B cell (primary cell): ENCODE measurements at regions not wholly inside any gene's neighbourhood (a gene's known extent, or its start where the extent isn't known, plus 50 kb on each side); places are given as distances from the start of the nearest gene placed in this dataset.
A peak's percentile ranks its signal among the peaks of the same experiment; 100 is the strongest.

ENCODE experiments used
- ATAC-seq: fragments of 200-7000 bp; cut with Tn5 transposase; one replicate; pipeline ENCODE4 v1.10.0; 2021; ENCODE audit warnings: low read depth, mild to moderate bottlenecking, moderate number of reproducible peaks, moderate library complexity
- CTCF ChIA-PET: fragments of 350-600 bp; sonication (Branson Sonifier 250); formaldehyde crosslinking; loops from one replicate; lab custom pipeline; 2021; ENCODE audit warnings: antibody characterized with exemption, inconsistent platforms; lab: Charles Lee
- POLR2A ChIA-PET: fragments of 350-600 bp; sonication (Branson Sonifier 250); formaldehyde crosslinking; loops from one replicate; lab custom pipeline; 2021; ENCODE audit warnings: antibody characterized with exemption; lab: Charles Lee
- DNase-seq: peaks from one replicate; pipeline ENCODE4 v3.0.0; 2013
- H2AFZ ChIP-seq: 2 replicates; pipeline ENCODE4 v1.6.1; 2012; ENCODE audit warnings: mild to moderate bottlenecking, low read depth, low read length; ENCODE audit not compliant: insufficient read depth, poor library complexity, severe bottlenecking
- H3K27ac ChIP-seq, 2 donors: 1 replicate in 1 of 2; 2 replicates in 1 of 2; pipeline ENCODE4 v1.5.1; 2012 to 2013; ENCODE audit warnings: low read length in 2 of 2, mild to moderate bottlenecking in 2 of 2, moderate library complexity in 1 of 2
- H3K27me3 ChIP-seq, 4 experiments: fragments of 200-600 bp in 1 of 4; sonication (generic) in 1 of 4; replicated peaks in 1 of 4; 1 replicate in 2 of 4; 2 replicates in 2 of 4; pipeline versions ENCODE4 v1.6.1 to v1.7.0; 2013 to 2016; ENCODE audit warnings: low read length in 3 of 4, mild to moderate bottlenecking in 2 of 4, mixed read lengths in 1 of 4, moderate library complexity in 1 of 4; ENCODE audit not compliant: insufficient read depth in 4 of 4, control insufficient read depth in 3 of 4; ENCODE audit errors: control extremely low read depth in 1 of 4
- H3K36me3 ChIP-seq, 2 experiments: replicated peaks in 1 of 2; 1 replicate in 1 of 2; 2 replicates in 1 of 2; pipeline versions ENCODE4 v1.6.1 to v1.7.1; 2013; ENCODE audit warnings: low read length in 1 of 2; ENCODE audit not compliant: insufficient read depth in 2 of 2, control insufficient read depth in 1 of 2; ENCODE audit errors: control extremely low read depth in 1 of 2, extremely low read depth in 1 of 2
- H3K4me1 ChIP-seq, 2 donors: fragments of 200-600 bp in 1 of 2; sonication (generic) in 1 of 2; 1 replicate in 1 of 2; 2 replicates in 1 of 2; pipeline versions ENCODE4 v1.5.1 to v1.6.1; 2013 to 2017; ENCODE audit warnings: low read length in 2 of 2; ENCODE audit not compliant: control insufficient read depth in 2 of 2, insufficient read depth in 2 of 2
- H3K4me2 ChIP-seq: replicated peaks from 2 replicates; pipeline ENCODE3; 2012; ENCODE audit warnings: mild to moderate bottlenecking, low read depth, low read length; ENCODE audit not compliant: poor library complexity, severe bottlenecking
- H3K4me3 ChIP-seq, 5 experiments: fragments of 200-600 bp in 1 of 5; sonication (generic) in 1 of 5; 1 replicate in 3 of 5; 2 replicates in 2 of 5; pipeline versions ENCODE4 v1.5.1 to v1.7.0; 2011 to 2016; ENCODE audit warnings: low read length in 4 of 5, mild to moderate bottlenecking in 4 of 5, low read depth in 2 of 5, control low read depth in 1 of 5, moderate library complexity in 1 of 5; ENCODE audit not compliant: insufficient read depth in 1 of 5; ENCODE audit errors: control extremely low read depth in 1 of 5, extremely low read depth in 1 of 5
- H3K79me2 ChIP-seq: fragments of 200-600 bp; sonication (generic); one replicate; pipeline ENCODE4 v1.6.0; 2016; ENCODE audit warnings: low read length; ENCODE audit not compliant: control insufficient read depth, insufficient read depth
- H3K9ac ChIP-seq: fragments of 200-600 bp; sonication (generic); 2 replicates; pipeline ENCODE4 v1.6.1; 2017; ENCODE audit warnings: mild to moderate bottlenecking, low read length, moderate library complexity
- H3K9me3 ChIP-seq, 3 donors: one replicate each; pipeline versions ENCODE4 v1.6.1 to v1.7.1; 2013; ENCODE audit warnings: low read length in 2 of 3; ENCODE audit not compliant: control insufficient read depth in 2 of 3, insufficient read depth in 1 of 3; ENCODE audit errors: control extremely low read depth in 1 of 3
- H4K20me1 ChIP-seq: 2 replicates; pipeline ENCODE4 v1.6.0; 2012; ENCODE audit warnings: mild to moderate bottlenecking, low read length; ENCODE audit not compliant: insufficient read depth, control insufficient read depth, poor library complexity, severe bottlenecking
- H3K27ac Mint-ChIP-seq: one replicate; pipeline ENCODE4 v1.8.0; 2021; ENCODE audit warnings: mixed read lengths
- H3K27me3 Mint-ChIP-seq: one replicate; pipeline ENCODE4 v1.8.0; 2021; ENCODE audit warnings: mixed read lengths
- H3K4me1 Mint-ChIP-seq: one replicate; pipeline ENCODE4 v1.8.0; 2021; ENCODE audit warnings: mixed read lengths
- H3K4me3 Mint-ChIP-seq: one replicate; pipeline ENCODE4 v1.8.0; 2021; ENCODE audit warnings: mixed read lengths
- H3K9me3 Mint-ChIP-seq: one replicate; pipeline ENCODE4 v1.8.0; 2022; ENCODE audit warnings: mixed read lengths; ENCODE audit not compliant: insufficient read depth
- EZH2 ChIP-seq: IDR thresholded peaks from 2 replicates; pipeline ENCODE4 v1.6.1; 2012; ENCODE audit warnings: borderline replicate concordance, low read depth, mild to moderate bottlenecking, moderate library complexity, low read length; ENCODE audit not compliant: insufficient read depth, poor library complexity, severe bottlenecking
- WGBS: methylation state at CpG from one replicate; pipeline ENCODE4 v1.1.5; 2013; ENCODE audit warnings: missing lambda C conversion rate; ENCODE audit not compliant: insufficient coverage; 5-methylcytosine and 5-hydroxymethylcytosine counted together
- intact Hi-C: fragments of 100-400 bp; cut with micrococcal nuclease; formaldehyde crosslinking; loops from one replicate; pipeline ENCODE4 v1.10.0; 2022
- TF ChIP-seq, protein P1 (sequence below): fragments of 200-600 bp; IDR thresholded peaks from one replicate; pipeline ENCODE4 v1.8.0; 2022; ENCODE audit warnings: antibody characterized with exemption, mild to moderate bottlenecking

DNA sequence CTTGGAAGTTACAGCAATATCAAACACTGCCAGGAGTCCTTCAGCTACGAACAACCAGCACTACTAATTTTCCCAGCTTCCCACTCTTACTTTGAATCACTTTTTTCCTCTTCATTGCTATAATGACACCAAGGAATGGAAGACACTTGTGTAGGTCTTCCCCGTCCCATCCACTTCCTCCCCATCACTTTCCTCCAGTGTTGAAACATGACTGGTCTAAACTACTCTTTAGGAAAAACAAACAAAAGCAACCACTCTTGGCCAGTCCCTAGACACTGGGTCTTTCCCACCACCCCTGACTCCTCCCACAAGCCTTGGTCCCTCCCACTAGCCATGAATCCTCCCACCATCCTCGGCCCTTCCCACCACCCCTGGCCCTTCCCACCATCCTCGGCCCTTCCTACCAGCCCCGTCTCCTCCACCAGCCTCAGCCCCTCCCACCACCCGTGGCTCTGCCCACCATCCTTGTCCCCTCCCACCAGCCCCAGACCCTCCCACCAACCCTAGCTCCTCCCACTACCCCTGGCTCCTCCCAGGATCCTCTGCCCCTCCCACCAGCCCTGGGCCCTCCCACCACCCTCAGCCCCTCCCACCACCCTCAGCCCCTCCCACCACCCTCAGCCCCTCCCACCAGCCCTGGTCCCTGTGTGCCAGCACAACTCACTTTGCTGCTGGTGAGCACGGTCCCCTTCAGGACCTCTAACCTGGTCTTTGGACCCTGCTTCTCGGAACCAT lies 68.5 kb downstream of the CXCL12 start:
- H3K36me3 ChIP-seq: no peaks in the 10 kb centered on the region
- H3K27ac ChIP-seq: no peak overlapping the region
- intact Hi-C loops: no loop called here
- peaks cover 0 to under 1% of the 10 kb centered on the region in 2 donors for H3K4me1 ChIP-seq
- H4K20me1 ChIP-seq: no peaks in the 10 kb centered on the region
- ChIA-PET CTCF (no interaction called here), POLR2A (no interaction called here)
- 72% methylated on average over 6 of the region's 8 CpGs for WGBS
- no peak overlapping the region for H3K9ac ChIP-seq
- ATAC-seq: peak; percentile 57
- Mint-ChIP-seq H3K4me1 (peaks cover 4% of the 10 kb centered on the region), H3K27me3 (peaks cover 14% of the 10 kb centered on the region), H3K9me3 (no peaks in the 10 kb centered on the region), H3K4me3 (no peak overlapping the region), H3K27ac (no peak overlapping the region)
- H3K4me2 ChIP-seq: no peak overlapping the region
- DNase-seq: peak; percentile 12
- H3K27me3 ChIP-seq: peaks cover 0 to 3% (median 0%) of the 10 kb centered on the region in 4 experiments
- H3K4me3 ChIP-seq: no peak overlapping the region
- H3K9me3 ChIP-seq: peaks cover 0 to 12% (median 0%) of the 10 kb centered on the region in 3 donors
- TF ChIP-seq, protein P1, sequence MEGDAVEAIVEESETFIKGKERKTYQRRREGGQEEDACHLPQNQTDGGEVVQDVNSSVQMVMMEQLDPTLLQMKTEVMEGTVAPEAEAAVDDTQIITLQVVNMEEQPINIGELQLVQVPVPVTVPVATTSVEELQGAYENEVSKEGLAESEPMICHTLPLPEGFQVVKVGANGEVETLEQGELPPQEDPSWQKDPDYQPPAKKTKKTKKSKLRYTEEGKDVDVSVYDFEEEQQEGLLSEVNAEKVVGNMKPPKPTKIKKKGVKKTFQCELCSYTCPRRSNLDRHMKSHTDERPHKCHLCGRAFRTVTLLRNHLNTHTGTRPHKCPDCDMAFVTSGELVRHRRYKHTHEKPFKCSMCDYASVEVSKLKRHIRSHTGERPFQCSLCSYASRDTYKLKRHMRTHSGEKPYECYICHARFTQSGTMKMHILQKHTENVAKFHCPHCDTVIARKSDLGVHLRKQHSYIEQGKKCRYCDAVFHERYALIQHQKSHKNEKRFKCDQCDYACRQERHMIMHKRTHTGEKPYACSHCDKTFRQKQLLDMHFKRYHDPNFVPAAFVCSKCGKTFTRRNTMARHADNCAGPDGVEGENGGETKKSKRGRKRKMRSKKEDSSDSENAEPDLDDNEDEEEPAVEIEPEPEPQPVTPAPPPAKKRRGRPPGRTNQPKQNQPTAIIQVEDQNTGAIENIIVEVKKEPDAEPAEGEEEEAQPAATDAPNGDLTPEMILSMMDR: no peak
- TF ChIP-seq EZH2: no peak
- H2AFZ ChIP-seq: no peak overlapping the region
- no peaks in the 10 kb centered on the region for H3K79me2 ChIP-seq

DNA sequence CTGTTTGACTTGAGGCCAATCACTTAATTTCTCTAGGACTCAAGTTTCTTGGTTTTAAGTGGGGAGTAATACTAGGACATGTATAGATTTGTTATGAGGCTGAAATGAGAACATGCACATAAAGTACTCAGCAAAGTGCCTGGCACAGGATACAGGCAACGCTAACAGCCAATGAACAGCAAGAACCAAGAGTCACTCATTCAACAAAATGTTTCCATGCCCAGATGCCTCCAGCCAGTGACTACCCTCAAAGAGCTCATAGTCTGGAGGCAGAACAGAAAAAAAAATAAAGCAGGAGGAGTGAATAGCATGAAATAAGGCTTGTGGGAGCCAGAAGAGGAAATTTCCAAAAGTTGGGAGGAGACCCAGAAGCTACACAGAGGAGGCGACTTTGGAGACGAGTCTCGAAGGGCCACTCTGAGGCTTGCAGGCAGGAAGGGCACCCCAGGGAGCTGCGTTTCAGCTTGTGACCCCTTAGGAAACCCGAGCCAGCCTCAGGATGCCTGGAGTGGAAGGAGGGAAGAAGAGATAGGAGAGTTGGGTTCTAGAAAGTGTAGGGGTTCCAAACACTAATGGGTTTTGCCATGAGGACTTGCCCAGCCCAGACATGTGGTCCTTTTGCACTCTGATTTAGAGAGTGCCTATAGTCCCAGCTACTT lies 70.0 kb downstream of the CXCL12 start:
- H3K4me2 ChIP-seq: no peak overlapping the region
- intact Hi-C loops: no loop called here
- peaks cover 0 to 11% (median 1%) of the 10 kb centered on the region in 4 experiments for H3K27me3 ChIP-seq
- H3K9me3 Mint-ChIP-seq: no peaks in the 10 kb centered on the region
- no peak for ATAC-seq
- H3K9me3 ChIP-seq: peaks cover 0 to 19% (median 0%) of the 10 kb centered on the region in 3 donors
- no peaks in the 10 kb centered on the region for H4K20me1 ChIP-seq
- ChIA-PET POLR2A (no interaction called here), CTCF (no interaction called here)
- no peak overlapping the region for H2AFZ ChIP-seq
- no peak overlapping the region for H3K27ac Mint-ChIP-seq
- peaks cover 6% of the 10 kb centered on the region for H3K4me1 Mint-ChIP-seq
- peaks cover 0 to 7% of the 10 kb centered on the region in 2 donors for H3K4me1 ChIP-seq
- H3K9ac ChIP-seq: no peak overlapping the region
- DNase-seq: no peak
- peaks cover 21% of the 10 kb centered on the region for H3K27me3 Mint-ChIP-seq
- no peak overlapping the region for H3K4me3 ChIP-seq
- H3K79me2 ChIP-seq: no peaks in the 10 kb centered on the region
- TF ChIP-seq, protein P1: no peak
- TF ChIP-seq EZH2: no peak
- H3K27ac ChIP-seq: no peak overlapping the region
- no peak overlapping the region for H3K4me3 Mint-ChIP-seq
- no peaks in the 10 kb centered on the region for H3K36me3 ChIP-seq
- 93% methylated on average over 5 of the region's 6 CpGs for WGBS
